ENCODE measurements at regions not wholly inside any gene's neighbourhood (a gene's known extent, or its start where the extent isn't known, plus 50 kb on each side); places are given as distances from the start of the nearest gene placed in this dataset.

- no peak overlapping the region for H3K4me3 Mint-ChIP-seq
- H3K9me3 Mint-ChIP-seq = no peaks in the 10 kb centered on the region
- no peaks in the 10 kb centered on the region for H3K4me1 Mint-ChIP-seq (ENCODE audit: low read depth)
- no peaks in the 10 kb centered on the region for H3K27me3 Mint-ChIP-seq
- peaks cover 29% of the 10 kb centered on the region for H3K36me3 Mint-ChIP-seq (ENCODE audit: low read depth)
- H3K27ac Mint-ChIP-seq = no peak overlapping the region
- DNase-seq = no peak
These were observed 166.8 kb downstream of the BACH1 start for GRCh38 chr21:29465546-29465945.

GRCh38 chr21:29466532-29466931 is 167.8 kb downstream of the BACH1 start:
- Mint-ChIP-seq H3K27me3 (no peaks in the 10 kb centered on the region), H3K36me3 (ENCODE audit: low read depth) (peaks cover 21% of the 10 kb centered on the region), H3K4me3 (no peak overlapping the region), H3K27ac (no peak overlapping the region), H3K4me1 (ENCODE audit: low read depth) (no peaks in the 10 kb centered on the region), H3K9me3 (no peaks in the 10 kb centered on the region)
- DNase-seq = no peak

GRCh38 chr21:29470397-29470796 is 171.7 kb downstream of the BACH1 start:
- Mint-ChIP-seq H3K27me3 (no peaks in the 10 kb centered on the region), H3K9me3 (no peaks in the 10 kb centered on the region), H3K36me3 (ENCODE audit: low read depth) (peaks cover 9% of the 10 kb centered on the region), H3K4me3 (no peak overlapping the region), H3K27ac (no peak overlapping the region), H3K4me1 (ENCODE audit: low read depth) (no peaks in the 10 kb centered on the region)
- no peak for DNase-seq

GRCh38 chr21:29473808-29474207 is 175.1 kb downstream of the BACH1 start:
- Mint-ChIP-seq H3K4me1 (ENCODE audit: low read depth) (peaks cover 5% of the 10 kb centered on the region), H3K27ac (no peak overlapping the region), H3K9me3 (no peaks in the 10 kb centered on the region), H3K36me3 (ENCODE audit: low read depth) (no peaks in the 10 kb centered on the region), H3K4me3 (no peak overlapping the region), H3K27me3 (no peaks in the 10 kb centered on the region)
- DNase-seq = no peak

- Mint-ChIP-seq H3K9me3 (no peaks in the 10 kb centered on the region), H3K27me3 (no peaks in the 10 kb centered on the region), H3K27ac (no peak overlapping the region), H3K36me3 (ENCODE audit: low read depth) (no peaks in the 10 kb centered on the region), H3K4me3 (no peak overlapping the region), H3K4me1 (ENCODE audit: low read depth) (peaks cover 5% of the 10 kb centered on the region)
- DNase-seq = no peak
These were observed 176.6 kb downstream of the BACH1 start for GRCh38 chr21:29475329-29475728.

- Mint-ChIP-seq H3K4me1 (ENCODE audit: low read depth) (peaks cover 5% of the 10 kb centered on the region), H3K27ac (no peak overlapping the region), H3K4me3 (no peak overlapping the region), H3K9me3 (no peaks in the 10 kb centered on the region), H3K27me3 (no peaks in the 10 kb centered on the region), H3K36me3 (ENCODE audit: low read depth) (no peaks in the 10 kb centered on the region)
- DNase-seq = no peak
These were observed 178.6 kb downstream of the BACH1 start for GRCh38 chr21:29477347-29477746.

GRCh38 chr21:29477941-29478340 is 179.2 kb downstream of the BACH1 start:
- no peak overlapping the region for H3K4me3 Mint-ChIP-seq
- no peak for DNase-seq
- H3K27ac Mint-ChIP-seq = no peak overlapping the region
- H3K36me3 Mint-ChIP-seq (ENCODE audit: low read depth) = peaks cover 3% of the 10 kb centered on the region
- no peaks in the 10 kb centered on the region for H3K27me3 Mint-ChIP-seq
- peaks cover 5% of the 10 kb centered on the region for H3K4me1 Mint-ChIP-seq (ENCODE audit: low read depth)
- no peaks in the 10 kb centered on the region for H3K9me3 Mint-ChIP-seq

GRCh38 chr21:29481081-29481480 is 182.4 kb downstream of the BACH1 start:
- Mint-ChIP-seq H3K4me3 (no peak overlapping the region), H3K27me3 (no peaks in the 10 kb centered on the region), H3K9me3 (peaks cover 3% of the 10 kb centered on the region), H3K27ac (no peak overlapping the region), H3K36me3 (ENCODE audit: low read depth) (peaks cover 13% of the 10 kb centered on the region), H3K4me1 (ENCODE audit: low read depth) (peaks cover 5% of the 10 kb centered on the region)
- DNase-seq = no peak

- DNase-seq = no peak
- Mint-ChIP-seq H3K27me3 (no peaks in the 10 kb centered on the region), H3K4me1 (ENCODE audit: low read depth) (peaks cover 3% of the 10 kb centered on the region), H3K27ac (no peak overlapping the region), H3K36me3 (ENCODE audit: low read depth) (peaks cover 13% of the 10 kb centered on the region), H3K9me3 (peaks cover 3% of the 10 kb centered on the region), H3K4me3 (no peak overlapping the region)
These were observed 182.9 kb downstream of the BACH1 start for GRCh38 chr21:29481641-29482040.

GRCh38 chr21:29486306-29486807 is 187.6 kb downstream of the BACH1 start:
- Mint-ChIP-seq H3K36me3 (ENCODE audit: low read depth) (peaks cover 13% of the 10 kb centered on the region), H3K27me3 (no peaks in the 10 kb centered on the region), H3K27ac (no peak overlapping the region), H3K4me3 (no peak overlapping the region), H3K9me3 (peaks cover 3% of the 10 kb centered on the region), H3K4me1 (ENCODE audit: low read depth) (no peaks in the 10 kb centered on the region)
- no peak for DNase-seq
